GM18499 (cell line): ENCODE measurements at regions not wholly inside any gene's neighbourhood (a gene's known extent, or its start where the extent isn't known, plus 50 kb on each side); places are given as distances from the start of the nearest gene placed in this dataset.

Experiments
- ATAC-seq: cut with Tn5 transposase; IDR thresholded peaks from one replicate; pipeline ENCODE4 v1.9.1; 2021; ENCODE audit warnings: moderate number of reproducible peaks; ENCODE audit not compliant: insufficient read depth, unreplicated experiment

- ATAC-seq = no peak
Observed at GRCh38 chr9:7963026-7963425, 163.4 kb upstream of the DMAC1 start.

DNA sequence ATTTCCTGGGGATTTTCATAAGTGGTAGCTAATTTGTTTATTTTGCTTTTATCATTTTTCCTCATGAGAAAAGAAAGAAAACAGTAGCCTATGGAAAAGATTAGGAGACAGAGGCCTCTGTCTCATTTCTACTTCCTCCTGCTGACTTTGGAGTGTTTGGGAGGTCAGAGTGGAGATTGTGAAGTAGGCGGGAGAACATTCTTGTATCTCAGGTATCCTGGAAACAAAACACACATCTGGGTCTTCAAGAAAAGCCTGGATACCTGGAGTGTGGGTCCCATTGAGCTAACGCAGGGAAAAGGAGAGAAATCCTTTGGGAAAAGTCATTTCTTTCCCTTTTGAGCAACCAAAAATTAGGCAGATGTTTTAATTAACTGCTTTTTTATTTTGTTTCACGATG lies 161.5 kb upstream of the DMAC1 start:
- no peak for ATAC-seq

DNA sequence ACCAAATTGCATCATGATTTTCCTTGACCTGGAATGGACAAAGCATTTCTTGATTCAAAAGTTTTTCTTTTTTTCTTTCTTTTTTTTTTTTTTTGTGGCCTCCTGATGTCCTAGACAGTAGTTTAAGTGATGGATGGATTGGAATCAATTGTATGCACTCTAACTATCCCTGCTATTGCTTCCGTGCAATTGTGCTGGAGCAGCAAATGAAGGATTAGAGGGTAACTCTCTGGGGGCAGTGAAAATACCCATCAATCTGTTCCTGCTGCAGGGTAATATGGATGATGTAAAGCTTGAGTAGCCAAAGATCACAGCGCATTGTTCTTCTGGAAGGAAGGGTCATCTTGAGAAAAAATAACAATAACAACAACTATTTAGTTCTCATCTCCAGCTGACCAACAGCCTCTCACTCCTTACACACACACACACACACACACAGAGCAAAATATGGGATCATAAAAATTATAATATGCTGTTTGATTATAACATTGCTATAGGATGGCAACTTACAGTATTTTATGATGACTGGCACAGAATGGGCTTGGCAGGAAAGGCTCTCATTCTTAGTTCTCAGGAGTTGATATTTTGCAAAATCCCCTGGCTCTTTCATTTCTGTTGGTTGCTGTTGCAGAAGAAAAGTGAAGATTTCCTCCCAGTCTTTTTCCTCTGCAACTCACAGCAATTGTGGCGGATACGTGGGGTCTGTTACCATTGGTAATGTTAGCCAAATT lies 160.9 kb upstream of the DMAC1 start:
- ATAC-seq = no peak

DNA sequence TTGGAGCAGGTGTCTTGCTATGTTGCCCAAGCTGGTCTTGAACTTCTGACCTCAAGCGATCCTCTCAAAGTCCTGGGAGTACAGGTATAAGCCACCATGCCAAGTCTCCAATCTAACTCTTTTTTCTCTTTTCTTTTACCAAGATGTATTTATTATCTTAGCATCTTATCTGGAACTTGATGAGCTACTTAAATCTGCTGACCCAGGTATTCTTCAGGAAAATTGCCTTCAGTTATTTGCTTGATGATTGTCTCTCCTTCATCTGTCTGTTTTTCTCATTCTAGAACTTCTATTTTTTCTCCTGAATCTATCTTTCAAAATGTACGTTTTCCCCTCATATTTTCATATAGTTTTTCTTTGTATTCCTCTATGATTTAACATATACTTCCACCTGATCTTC lies 158.2 kb upstream of the DMAC1 start:
- no peak for ATAC-seq

DNA sequence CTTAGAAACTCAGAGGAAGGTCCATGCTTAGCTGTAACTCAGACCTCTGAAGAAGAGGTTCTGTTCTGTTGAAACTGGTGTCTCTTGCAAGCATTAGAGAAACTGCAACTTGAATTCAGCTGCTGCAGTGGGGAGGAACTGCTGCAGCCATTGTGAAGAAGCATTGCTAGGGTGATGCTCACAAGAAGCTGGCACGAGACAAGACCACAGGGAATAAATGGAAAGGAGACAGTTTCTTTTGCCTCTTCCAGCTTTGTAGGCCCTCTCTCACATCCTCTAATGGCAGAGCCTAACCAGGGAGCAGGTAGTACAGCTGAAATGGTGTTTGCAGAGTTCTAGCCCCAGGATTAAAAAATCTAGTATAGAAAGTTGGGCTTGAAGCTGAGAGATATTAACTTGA lies 148.0 kb upstream of the DMAC1 start:
- no peak for ATAC-seq

GRCh38 chr9:7946458-7946857 lies 146.9 kb upstream of the DMAC1 start:
- ATAC-seq = no peak

GRCh38 chr9:7944572-7944971 lies 145.0 kb upstream of the DMAC1 start:
- no peak for ATAC-seq

DNA sequence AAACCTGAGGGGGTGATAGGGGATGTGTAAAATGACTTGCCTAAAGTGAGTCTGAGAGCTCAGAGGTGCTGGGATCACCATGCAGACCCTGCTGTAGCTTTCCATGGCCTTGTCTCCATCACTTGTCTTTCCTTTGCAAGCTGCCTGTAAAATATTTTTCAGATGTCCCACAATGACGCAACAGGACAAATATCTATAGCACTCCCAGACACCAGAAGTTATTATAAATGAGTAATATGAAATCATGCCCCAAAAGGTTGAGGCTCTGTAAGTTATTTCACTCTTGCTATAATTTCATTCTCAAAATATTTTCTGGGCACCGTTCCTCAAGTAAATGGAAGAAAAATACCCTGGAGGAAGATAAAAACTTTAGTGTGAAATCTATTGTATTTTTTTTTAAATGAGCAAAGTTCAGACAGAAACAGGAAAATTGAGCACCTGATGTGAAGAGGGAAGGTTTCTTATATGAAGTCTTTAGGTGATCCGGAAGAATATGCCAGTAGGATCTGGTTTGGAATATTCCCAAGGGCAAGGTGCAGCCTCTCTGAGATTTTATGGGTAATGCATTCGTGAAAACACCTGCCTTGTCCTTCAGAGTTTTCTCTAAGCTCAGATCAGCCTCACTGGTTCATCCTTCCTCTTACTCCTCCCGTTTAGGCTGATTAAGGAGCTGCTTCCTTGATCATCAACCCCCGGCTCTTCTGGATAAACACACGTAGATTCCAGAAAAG lies 138.3 kb upstream of the DMAC1 start:
- ATAC-seq = no peak

- ATAC-seq = no peak
Observed at GRCh38 chr9:7936996-7937395, 137.4 kb upstream of the DMAC1 start.

- ATAC-seq = no peak
Observed at GRCh38 chr9:7936163-7936562, 136.6 kb upstream of the DMAC1 start.

DNA sequence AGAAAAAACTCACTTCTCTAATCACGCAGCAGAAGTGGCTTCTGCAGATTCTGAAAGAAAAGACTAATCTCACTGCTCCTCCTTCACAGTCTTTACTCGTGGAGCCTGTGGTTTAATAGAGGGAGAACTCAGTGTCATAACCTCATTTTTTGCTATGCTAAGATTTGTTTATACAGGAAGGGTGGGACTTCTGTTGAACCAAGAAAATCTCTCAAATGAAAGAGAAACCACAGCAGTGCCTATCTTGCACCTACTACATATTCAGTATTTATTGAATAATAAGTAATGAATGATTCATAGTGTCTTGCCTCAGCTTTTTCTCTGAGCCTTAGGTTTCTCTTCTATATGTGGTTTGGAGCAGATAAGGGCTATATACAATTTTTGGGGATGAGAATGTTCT lies 136.1 kb upstream of the DMAC1 start:
- no peak for ATAC-seq

DNA sequence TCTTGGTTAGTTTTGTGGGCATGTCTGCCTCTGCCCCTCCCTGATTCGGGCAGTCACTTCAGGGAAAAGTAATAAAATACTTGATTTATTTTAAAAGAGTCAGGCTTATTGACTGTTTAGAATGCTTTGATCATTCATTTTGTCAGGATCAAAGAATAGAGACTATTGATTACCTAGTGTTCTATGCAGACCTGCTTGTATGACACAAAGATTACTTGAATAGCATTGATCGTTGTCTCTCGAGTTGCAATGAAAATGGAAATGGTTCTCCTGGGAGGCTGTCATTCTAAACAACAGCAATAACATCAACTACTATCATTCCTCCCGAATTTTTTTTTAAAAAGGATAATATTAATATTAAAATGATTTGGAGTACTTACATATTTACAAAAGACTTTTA lies 133.2 kb upstream of the DMAC1 start:
- no peak for ATAC-seq

GRCh38 chr9:7930613-7931012 lies 131.0 kb upstream of the DMAC1 start:
- no peak for ATAC-seq

GRCh38 chr9:7921545-7922197 lies 122.1 kb upstream of the DMAC1 start:
- ATAC-seq = no peak

- no peak for ATAC-seq
Observed at GRCh38 chr9:7912037-7912535, 112.5 kb upstream of the DMAC1 start.

GRCh38 chr9:7910426-7911020 lies 110.9 kb upstream of the DMAC1 start:
- ATAC-seq = no peak

GRCh38 chr9:7909537-7909936 lies 110.0 kb upstream of the DMAC1 start:
- ATAC-seq = no peak

DNA sequence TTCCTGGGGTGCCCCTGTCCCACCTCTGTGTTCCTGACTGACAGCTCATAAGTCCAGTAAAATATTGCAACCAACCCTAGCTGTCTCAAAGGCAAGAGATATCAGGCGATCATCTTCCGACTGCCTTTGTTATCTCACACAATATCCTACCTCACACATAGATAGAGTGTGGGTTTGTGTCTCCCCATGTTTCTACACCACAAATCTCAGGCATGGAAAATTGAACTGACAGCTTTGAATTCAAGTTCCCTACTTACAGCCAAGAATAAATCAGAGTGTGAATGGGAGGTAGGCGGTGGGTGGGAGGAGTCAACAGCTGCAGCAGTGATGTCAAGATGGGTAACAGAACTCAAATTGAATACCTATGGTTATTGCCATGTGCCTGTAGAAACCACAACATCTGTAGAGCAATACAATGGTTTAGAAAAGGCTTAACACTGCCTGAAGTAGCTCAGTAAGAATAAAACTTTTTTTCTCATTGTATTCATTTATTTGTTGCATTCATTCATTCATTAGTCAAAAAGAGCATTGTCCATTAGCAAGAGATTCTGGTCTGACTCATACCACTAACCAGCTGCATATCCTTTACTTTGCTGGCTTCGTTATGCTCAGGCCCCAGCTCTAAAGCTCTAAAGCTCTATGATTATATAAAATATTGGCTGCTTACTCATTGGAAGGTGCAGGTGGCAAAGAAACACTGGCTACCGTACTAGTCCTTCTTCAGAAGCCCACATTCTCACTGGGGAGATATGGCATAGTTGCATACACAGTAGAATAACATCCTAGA lies 108.2 kb upstream of the DMAC1 start:
- no peak for ATAC-seq

- no peak for ATAC-seq
Observed at GRCh38 chr9:7906783-7907550, 107.4 kb upstream of the DMAC1 start.
